ENCODE measurements at regions not wholly inside any gene's neighbourhood (a gene's known extent, or its start where the extent isn't known, plus 50 kb on each side); places are given as distances from the start of the nearest gene placed in this dataset.

DNA sequence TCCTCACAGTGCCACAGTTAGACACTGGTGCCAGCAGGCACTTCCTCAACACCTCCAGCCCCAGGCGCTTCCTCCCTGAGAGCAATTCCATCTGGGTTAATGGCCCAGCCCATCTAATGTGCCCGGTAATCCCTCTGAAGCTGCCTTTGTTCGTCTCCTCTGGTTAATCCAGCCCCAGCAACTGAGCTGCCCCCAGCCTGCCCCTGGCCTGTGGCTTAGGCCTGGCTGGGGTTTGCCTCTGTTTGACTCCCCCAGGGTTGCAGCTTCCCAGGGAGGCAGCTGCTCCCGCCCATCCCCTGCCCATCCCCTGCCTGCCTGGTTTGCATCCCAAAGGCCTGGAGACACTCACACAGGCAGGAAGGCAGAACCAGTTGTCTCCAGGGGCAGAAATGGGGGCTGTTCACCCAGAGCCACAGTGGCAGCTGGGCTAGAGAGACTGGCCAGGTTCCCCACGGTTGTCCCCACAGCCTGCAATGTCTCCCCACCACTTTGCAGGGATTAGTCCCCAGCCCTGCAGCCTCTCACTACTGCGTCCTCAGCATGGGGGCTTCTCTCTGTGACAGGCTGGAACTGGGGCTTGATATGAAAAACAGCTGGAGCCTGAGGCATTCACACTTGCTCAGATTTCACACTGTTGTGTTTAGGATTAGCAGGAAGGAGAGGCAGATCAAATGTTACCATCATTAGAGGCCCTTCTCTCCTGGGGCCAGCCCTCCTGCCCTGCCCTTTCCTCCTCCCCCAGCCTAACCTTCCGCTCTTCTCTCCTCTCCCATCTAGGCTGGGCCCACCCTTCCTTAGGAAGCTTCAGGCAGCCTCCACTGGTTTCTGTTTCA, 120.2 kb downstream of the TLR5 start:
- TF ChIP-seq, protein P1, sequence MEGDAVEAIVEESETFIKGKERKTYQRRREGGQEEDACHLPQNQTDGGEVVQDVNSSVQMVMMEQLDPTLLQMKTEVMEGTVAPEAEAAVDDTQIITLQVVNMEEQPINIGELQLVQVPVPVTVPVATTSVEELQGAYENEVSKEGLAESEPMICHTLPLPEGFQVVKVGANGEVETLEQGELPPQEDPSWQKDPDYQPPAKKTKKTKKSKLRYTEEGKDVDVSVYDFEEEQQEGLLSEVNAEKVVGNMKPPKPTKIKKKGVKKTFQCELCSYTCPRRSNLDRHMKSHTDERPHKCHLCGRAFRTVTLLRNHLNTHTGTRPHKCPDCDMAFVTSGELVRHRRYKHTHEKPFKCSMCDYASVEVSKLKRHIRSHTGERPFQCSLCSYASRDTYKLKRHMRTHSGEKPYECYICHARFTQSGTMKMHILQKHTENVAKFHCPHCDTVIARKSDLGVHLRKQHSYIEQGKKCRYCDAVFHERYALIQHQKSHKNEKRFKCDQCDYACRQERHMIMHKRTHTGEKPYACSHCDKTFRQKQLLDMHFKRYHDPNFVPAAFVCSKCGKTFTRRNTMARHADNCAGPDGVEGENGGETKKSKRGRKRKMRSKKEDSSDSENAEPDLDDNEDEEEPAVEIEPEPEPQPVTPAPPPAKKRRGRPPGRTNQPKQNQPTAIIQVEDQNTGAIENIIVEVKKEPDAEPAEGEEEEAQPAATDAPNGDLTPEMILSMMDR (IDR thresholded peaks at IDR 0.05): no peak
- TF ChIP-seq POLR2A (IDR thresholded peaks at IDR 0.05): no peak

Data from heart left ventricle (tissue), 13 donors.